ENCODE measurements at regions not wholly inside any gene's neighbourhood (a gene's known extent, or its start where the extent isn't known, plus 50 kb on each side); places are given as distances from the start of the nearest gene placed in this dataset.

GRCh38 chr4:165667969-165668368 is 205.1 kb upstream of the TLL1 start:
- TF ChIP-seq, protein P1, sequence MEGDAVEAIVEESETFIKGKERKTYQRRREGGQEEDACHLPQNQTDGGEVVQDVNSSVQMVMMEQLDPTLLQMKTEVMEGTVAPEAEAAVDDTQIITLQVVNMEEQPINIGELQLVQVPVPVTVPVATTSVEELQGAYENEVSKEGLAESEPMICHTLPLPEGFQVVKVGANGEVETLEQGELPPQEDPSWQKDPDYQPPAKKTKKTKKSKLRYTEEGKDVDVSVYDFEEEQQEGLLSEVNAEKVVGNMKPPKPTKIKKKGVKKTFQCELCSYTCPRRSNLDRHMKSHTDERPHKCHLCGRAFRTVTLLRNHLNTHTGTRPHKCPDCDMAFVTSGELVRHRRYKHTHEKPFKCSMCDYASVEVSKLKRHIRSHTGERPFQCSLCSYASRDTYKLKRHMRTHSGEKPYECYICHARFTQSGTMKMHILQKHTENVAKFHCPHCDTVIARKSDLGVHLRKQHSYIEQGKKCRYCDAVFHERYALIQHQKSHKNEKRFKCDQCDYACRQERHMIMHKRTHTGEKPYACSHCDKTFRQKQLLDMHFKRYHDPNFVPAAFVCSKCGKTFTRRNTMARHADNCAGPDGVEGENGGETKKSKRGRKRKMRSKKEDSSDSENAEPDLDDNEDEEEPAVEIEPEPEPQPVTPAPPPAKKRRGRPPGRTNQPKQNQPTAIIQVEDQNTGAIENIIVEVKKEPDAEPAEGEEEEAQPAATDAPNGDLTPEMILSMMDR (IDR thresholded peaks at IDR 0.05; ENCODE audit: low read length) = no peak
- no peak for TF ChIP-seq EZH2 (IDR thresholded peaks at IDR 0.05; ENCODE audit: borderline replicate concordance, low read length)
